ENCODE measurements at regions not wholly inside any gene's neighbourhood (a gene's known extent, or its start where the extent isn't known, plus 50 kb on each side); places are given as distances from the start of the nearest gene placed in this dataset.

DNA sequence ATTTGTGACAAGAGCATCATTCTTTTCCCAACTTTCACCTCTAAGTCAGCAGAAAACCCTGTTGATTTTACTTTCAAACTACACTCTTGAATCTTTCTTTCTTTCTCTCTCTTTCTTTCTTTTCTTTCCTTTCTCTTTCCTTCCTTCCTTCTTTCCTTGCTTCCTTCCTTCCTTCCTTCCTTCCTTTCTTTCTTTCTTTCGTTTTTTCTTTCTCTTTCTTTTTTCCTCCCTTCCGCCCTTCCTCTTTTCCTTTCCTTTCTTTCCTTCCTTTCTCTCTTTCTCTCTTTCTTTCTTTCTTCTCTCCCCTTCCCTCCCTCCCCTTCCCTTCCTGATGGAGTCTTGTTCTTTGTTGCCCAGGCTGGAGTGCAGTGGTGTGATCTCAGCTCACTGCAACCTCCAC is 649.5 kb downstream of the PLCL1 start:
- no peak for DNase-seq (ENCODE audit: low read depth in 3 of 3, low spot score in 2 of 3)

DNA sequence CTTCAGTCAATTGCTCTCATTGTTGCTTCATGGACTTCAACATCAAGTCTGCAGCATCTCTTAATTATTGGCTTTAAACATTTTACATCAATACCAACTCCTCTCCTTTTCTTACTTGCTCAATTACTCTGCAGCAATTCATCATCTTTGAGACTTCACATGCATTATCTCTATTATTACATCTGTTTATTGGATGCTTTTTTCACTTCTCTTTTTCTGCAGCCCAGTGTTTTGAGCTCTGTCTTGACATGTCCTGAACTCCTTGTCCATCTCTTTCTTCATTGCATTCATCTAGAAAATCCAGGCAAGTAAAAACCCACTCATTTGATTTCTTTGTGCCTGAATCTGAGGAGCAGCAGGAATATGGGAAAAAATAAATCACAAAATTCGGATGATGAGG is 647.9 kb downstream of the PLCL1 start:
- no peak for DNase-seq (ENCODE audit: low read depth in 3 of 3, low spot score in 2 of 3)

- no peak for DNase-seq (ENCODE audit: low read depth in 3 of 3, low spot score in 2 of 3)
Measured at GRCh38 chr2:198448789-198449188, 644.4 kb downstream of the PLCL1 start.

GRCh38 chr2:198444800-198445287 is 640.5 kb downstream of the PLCL1 start:
- DNase-seq (ENCODE audit: low read depth in 3 of 3, low spot score in 2 of 3), result no peak

DNA sequence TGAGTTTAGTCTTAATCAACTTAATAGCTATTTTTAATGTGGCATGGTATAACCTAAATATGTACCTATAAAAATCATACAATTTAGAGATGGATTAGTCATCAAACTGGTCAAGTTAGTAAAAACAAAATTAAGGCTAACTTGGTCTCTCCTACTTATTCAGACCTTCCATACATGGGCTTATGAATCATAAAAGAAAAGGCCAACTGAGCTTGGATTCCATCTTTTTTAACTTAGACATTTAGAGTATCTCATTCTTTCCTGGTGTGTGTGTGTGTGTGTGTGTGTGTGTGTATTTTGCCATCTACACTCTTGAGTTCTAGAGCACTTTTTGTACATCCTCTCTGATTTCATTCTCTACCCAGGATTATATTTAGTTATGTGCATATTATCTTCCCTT is 637.5 kb downstream of the PLCL1 start:
- DNase-seq (ENCODE audit: low read depth in 3 of 3, low spot score in 2 of 3), result no peak

GRCh38 chr2:198441246-198441645 is 636.9 kb downstream of the PLCL1 start:
- DNase-seq (ENCODE audit: low read depth in 3 of 3, low spot score in 2 of 3), result no peak

GRCh38 chr2:198440833-198441232 is 636.4 kb downstream of the PLCL1 start:
- DNase-seq (ENCODE audit: low read depth in 3 of 3, low spot score in 2 of 3), result no peak

- DNase-seq (ENCODE audit: low read depth in 3 of 3, low spot score in 2 of 3), result no peak
Measured at GRCh38 chr2:198438331-198438730, 633.9 kb downstream of the PLCL1 start.

DNA sequence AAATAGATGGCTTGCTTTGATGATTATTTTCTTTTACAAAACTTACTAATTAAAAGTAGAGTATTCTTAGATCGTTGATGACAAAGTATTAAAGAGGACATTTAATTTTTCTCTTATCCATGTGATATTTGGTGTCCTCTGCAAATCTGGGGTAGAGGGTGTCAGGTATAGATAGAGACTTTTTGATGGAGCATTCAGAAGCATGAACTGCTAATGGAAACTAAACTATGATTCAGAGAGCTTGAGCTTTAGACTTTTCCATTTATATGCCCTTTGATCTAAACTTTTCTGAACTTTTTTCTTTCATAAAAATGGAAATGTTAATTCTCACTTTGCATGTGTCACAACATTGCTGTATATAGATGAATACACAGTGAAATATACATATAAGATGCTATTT is 619.7 kb downstream of the PLCL1 start:
- no peak for DNase-seq (ENCODE audit: low read depth in 3 of 3, low spot score in 2 of 3)

DNA sequence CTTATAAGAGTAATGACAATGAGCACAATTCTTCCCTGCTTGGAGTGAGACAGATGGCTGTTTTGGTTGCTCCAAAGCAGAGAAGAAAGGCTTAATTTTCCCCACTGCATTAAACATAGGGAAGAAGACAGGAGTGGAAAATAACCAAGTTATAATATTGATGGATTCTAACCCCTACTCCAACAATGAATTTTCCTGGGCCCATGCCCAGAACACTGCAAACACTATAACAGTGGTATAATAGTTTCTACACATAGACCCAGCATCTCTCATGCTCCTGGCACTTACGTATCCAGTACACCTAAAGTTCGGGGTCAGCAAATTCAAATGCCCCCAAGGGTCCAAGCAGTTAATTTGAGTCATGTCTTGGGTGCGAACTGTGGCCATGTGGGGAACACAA is 613.4 kb downstream of the PLCL1 start:
- no peak for DNase-seq (ENCODE audit: low read depth in 3 of 3, low spot score in 2 of 3)

GRCh38 chr2:198414976-198415375 is 610.6 kb downstream of the PLCL1 start:
- no peak for DNase-seq (ENCODE audit: low read depth in 3 of 3, low spot score in 2 of 3)

- no peak for DNase-seq (ENCODE audit: low read depth in 3 of 3, low spot score in 2 of 3)
Measured at GRCh38 chr2:198411936-198412335, 607.5 kb downstream of the PLCL1 start.

- DNase-seq (ENCODE audit: low read depth in 3 of 3, low spot score in 2 of 3), result no peak
Measured at GRCh38 chr2:198408171-198408570, 603.8 kb downstream of the PLCL1 start.

DNA sequence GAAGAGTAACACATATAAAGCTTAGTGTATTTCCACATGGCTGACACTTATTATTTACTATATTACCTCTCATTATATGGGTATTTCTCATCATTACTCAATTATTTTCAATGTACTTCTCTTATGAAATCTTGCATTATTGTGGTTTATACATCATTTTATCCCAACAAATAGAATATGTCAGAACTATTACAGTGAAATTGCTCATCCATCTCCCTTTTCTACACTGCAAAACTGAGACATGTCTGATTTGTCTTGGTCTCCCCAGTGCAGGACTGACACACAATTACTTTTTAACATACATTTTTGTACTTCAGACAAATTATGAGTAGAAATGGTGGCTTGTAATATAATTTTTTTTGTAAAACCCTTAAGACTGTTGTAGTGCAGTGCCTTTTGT is 600.9 kb downstream of the PLCL1 start:
- no peak for DNase-seq (ENCODE audit: low read depth in 3 of 3, low spot score in 2 of 3)

DNA sequence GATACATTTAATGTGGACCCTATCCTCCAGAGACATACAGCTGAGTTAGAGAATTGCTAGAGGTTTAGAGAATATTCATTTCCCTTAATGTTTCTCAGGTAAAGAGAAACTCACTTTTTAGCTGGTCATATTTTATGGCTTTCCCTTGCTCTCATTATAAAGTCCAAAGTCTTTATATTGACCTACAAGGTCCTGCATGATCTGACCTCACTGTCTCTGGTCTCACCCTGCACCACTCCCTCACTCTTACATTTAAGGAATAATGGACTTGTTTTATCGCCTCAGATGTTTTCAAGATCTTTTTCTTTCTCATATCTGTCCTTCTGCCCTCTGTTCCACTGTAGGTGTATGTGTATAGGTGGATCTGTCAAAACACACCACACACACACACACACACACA is 597.3 kb downstream of the PLCL1 start:
- no peak for DNase-seq (ENCODE audit: low read depth in 3 of 3, low spot score in 2 of 3)

- no peak for DNase-seq (ENCODE audit: low read depth in 3 of 3, low spot score in 2 of 3)
Measured at GRCh38 chr2:198400999-198401398, 596.6 kb downstream of the PLCL1 start.

DNA sequence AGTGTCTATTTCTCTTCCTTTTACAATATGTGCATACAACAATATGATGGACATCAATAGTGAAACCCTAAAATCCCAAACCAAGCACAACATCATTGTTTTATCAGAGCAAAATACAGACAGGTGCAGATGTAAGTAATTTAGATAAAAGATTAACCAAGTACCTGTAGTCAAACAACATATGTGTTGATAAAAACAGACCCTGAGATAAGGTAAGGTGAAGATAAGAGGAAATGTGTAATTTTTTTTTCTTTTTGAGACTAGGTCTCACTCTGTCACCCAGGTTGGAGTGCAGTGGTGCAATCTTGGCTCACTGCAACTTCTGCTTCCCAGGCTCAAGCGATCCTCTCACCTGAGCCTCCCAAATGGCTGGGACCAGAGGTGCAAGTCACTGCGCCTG is 589.8 kb downstream of the PLCL1 start:
- DNase-seq (ENCODE audit: low read depth in 3 of 3, low spot score in 2 of 3), result no peak

GRCh38 chr2:198390670-198391069 is 586.3 kb downstream of the PLCL1 start:
- no peak for DNase-seq (ENCODE audit: low read depth in 3 of 3, low spot score in 2 of 3)

- DNase-seq (ENCODE audit: low read depth in 3 of 3, low spot score in 2 of 3), result no peak
Measured at GRCh38 chr2:198387677-198388076, 583.3 kb downstream of the PLCL1 start.

DNA sequence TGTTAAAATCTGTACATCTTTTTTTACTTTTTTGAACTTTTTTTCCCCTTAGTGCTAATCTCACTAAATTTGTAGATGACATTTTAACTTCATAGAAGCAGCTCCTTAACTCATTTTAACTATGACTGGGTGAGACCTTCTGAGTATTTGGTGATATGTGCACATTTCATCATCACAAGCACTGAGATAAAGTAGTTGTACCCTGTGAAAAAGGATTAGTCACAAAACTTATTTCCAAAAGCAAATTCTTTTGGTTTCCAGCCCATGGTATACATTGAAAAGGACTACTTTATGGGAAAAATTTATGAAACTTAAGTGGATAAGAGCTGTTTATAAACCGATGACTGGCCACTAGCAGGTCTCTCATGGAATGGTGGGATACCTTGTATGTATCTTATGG is 581.5 kb downstream of the PLCL1 start:
- no peak for DNase-seq (ENCODE audit: low read depth in 3 of 3, low spot score in 2 of 3)

DNA sequence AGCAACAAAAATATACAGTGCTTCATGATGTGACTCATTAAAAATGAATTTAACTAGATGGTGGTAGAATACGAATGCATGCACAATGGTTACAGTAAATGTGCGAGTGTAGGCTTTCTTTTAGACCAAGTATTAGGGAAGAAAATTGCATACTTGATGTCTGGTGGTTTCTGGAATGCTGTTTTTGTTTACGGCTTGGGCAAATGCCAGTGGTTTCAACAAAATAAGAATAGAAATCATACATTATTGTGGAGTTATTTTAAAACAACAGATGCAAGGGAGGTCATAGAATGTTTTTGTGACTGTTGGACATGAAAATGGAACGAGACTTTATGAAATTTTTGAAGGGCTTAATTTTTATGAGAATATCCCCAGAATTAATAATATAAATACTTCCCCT is 580.9 kb downstream of the PLCL1 start:
- no peak for DNase-seq (ENCODE audit: low read depth in 3 of 3, low spot score in 2 of 3)

DNA sequence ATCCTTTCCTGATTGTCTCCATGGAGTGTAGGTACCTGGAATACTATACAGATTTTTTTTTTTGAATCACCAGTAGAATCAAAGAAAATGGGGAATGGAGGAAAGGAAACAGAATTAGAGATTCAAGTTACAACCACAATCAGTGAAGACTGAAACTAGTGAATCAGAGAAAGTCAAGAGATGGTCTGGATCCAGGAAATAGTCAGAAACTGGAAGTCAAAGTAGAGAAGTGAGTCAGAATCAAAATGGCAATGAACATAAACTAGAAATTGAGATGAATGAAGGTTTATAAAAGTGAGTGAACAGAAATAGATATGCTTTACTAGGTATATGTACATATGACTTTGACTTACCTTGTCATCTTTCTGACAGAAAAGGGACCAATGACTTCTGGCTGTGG is 579.0 kb downstream of the PLCL1 start:
- no peak for DNase-seq (ENCODE audit: low read depth in 3 of 3, low spot score in 2 of 3)

DNA sequence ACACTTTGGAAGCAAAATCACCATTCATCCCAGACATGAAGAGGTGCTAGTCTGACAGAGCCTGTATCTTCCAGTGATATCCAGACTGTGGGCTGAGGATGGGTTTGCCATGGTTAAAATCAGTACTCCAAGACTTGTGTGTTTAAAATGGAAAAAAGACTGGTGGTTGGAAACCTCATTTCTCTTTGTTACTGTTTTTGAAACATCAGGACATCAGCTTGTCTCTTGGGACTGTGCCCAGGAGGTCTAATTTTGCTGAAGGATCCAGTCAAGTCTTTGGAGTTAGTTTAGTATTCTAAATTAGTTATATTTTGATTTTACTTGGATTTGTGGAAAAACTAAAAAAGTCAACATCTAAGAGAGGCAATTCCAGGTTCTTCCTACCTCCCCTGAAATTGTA is 578.4 kb downstream of the PLCL1 start:
- no peak for DNase-seq (ENCODE audit: low read depth in 3 of 3, low spot score in 2 of 3)

- no peak for DNase-seq (ENCODE audit: low read depth in 3 of 3, low spot score in 2 of 3)
Measured at GRCh38 chr2:198376677-198377076, 572.3 kb downstream of the PLCL1 start.

Measured in right renal cortex interstitium (tissue), 3 donors.